Glutamatergic neuron (in vitro differentiated cells): ENCODE measurements at regions not wholly inside any gene's neighbourhood (a gene's known extent, or its start where the extent isn't known, plus 50 kb on each side); places are given as distances from the start of the nearest gene placed in this dataset.
A peak's percentile ranks its signal among the peaks of the same experiment; 100 is the strongest.

Experiments
- DNase-seq: peaks from one replicate; pipeline ENCODE4 v3.0.0; 2022
- H3K27ac Mint-ChIP-seq: one replicate; pipeline ENCODE4 v1.8.0; 2020; ENCODE audit warnings: mild to moderate bottlenecking, mixed read lengths, inconsistent platforms; ENCODE audit not compliant: unreplicated experiment
- H3K27me3 Mint-ChIP-seq: one replicate; pipeline ENCODE4 v1.8.0; 2020; ENCODE audit warnings: mild to moderate bottlenecking, moderate library complexity, mixed read lengths, inconsistent platforms; ENCODE audit not compliant: unreplicated experiment
- H3K36me3 Mint-ChIP-seq: one replicate; pipeline ENCODE4 v1.8.0; 2020; ENCODE audit warnings: mild to moderate bottlenecking, mixed read lengths, inconsistent platforms; ENCODE audit not compliant: unreplicated experiment
- H3K4me1 Mint-ChIP-seq: one replicate; pipeline ENCODE4 v1.8.0; 2020; ENCODE audit warnings: mild to moderate bottlenecking, low read depth, mixed read lengths, inconsistent platforms; ENCODE audit not compliant: unreplicated experiment
- H3K4me3 Mint-ChIP-seq: one replicate; pipeline ENCODE4 v1.8.0; 2020; ENCODE audit warnings: mild to moderate bottlenecking, mixed read lengths, inconsistent platforms; ENCODE audit not compliant: unreplicated experiment
- H3K9me3 Mint-ChIP-seq: one replicate; pipeline ENCODE4 v1.8.0; 2020; ENCODE audit warnings: mild to moderate bottlenecking, moderate library complexity, mixed read lengths, inconsistent platforms; ENCODE audit not compliant: unreplicated experiment
- CTCF ChIP-seq: fragments of 200-600 bp; sonication (generic); IDR thresholded peaks from one replicate; pipeline ENCODE4 v1.5.0; 2021; ENCODE audit not compliant: partially characterized antibody, unreplicated experiment

GRCh38 chr22:27614006-27614649, 187.4 kb downstream of the MN1 start:
- H3K36me3 Mint-ChIP-seq, result no peaks in the 10 kb centered on the region
- no peak overlapping the region for H3K27ac Mint-ChIP-seq
- peak; percentile 49 for DNase-seq
- no peak for TF ChIP-seq CTCF
- peaks cover 13% of the 10 kb centered on the region for H3K27me3 Mint-ChIP-seq
- H3K4me3 Mint-ChIP-seq, result peak overlapping the region; percentile 49
- peaks cover 2% of the 10 kb centered on the region for H3K4me1 Mint-ChIP-seq
- H3K9me3 Mint-ChIP-seq, result peaks cover 6% of the 10 kb centered on the region

GRCh38 chr22:27614650-27615007, 186.9 kb downstream of the MN1 start:
- no peak for DNase-seq
- H3K36me3 Mint-ChIP-seq, result peaks cover 5% of the 10 kb centered on the region

GRCh38 chr22:27615408-27615807, 186.1 kb downstream of the MN1 start:
- Mint-ChIP-seq H3K4me1 (peaks cover 2% of the 10 kb centered on the region), H3K27ac (no peak overlapping the region), H3K27me3 (peaks cover 13% of the 10 kb centered on the region), H3K4me3 (no peak overlapping the region), H3K36me3 (peaks cover 5% of the 10 kb centered on the region), H3K9me3 (peaks cover 6% of the 10 kb centered on the region)
- no peak for DNase-seq
- TF ChIP-seq CTCF, result no peak

More at GRCh38 chr22:27614650-27615007, 186.9 kb downstream of the MN1 start:
- Mint-ChIP-seq H3K27ac (no peak overlapping the region), H3K4me3 (peak overlapping the region; percentile 52), H3K9me3 (peaks cover 6% of the 10 kb centered on the region), H3K27me3 (peaks cover 13% of the 10 kb centered on the region), H3K4me1 (peaks cover 2% of the 10 kb centered on the region)
- TF ChIP-seq CTCF, result no peak

- H3K4me3 Mint-ChIP-seq, result no peak overlapping the region
- no peak for DNase-seq
- no peak overlapping the region for H3K27ac Mint-ChIP-seq
- H3K27me3 Mint-ChIP-seq, result peaks cover 15% of the 10 kb centered on the region
- no peak for TF ChIP-seq CTCF
- peaks cover 6% of the 10 kb centered on the region for H3K9me3 Mint-ChIP-seq
- H3K36me3 Mint-ChIP-seq, result peaks cover 5% of the 10 kb centered on the region
- H3K4me1 Mint-ChIP-seq, result peaks cover 2% of the 10 kb centered on the region
Observed at GRCh38 chr22:27616033-27616432, 185.5 kb downstream of the MN1 start.

GRCh38 chr22:27617214-27617881, 184.2 kb downstream of the MN1 start:
- no peak for TF ChIP-seq CTCF
- peaks cover 2% of the 10 kb centered on the region for H3K4me1 Mint-ChIP-seq
- peak; percentile 3 for DNase-seq
- no peak overlapping the region for H3K27ac Mint-ChIP-seq
- H3K9me3 Mint-ChIP-seq, result peaks cover 6% of the 10 kb centered on the region
- peaks cover 5% of the 10 kb centered on the region for H3K36me3 Mint-ChIP-seq
- peaks cover 17% of the 10 kb centered on the region for H3K27me3 Mint-ChIP-seq
- H3K4me3 Mint-ChIP-seq, result no peak overlapping the region
